ENCODE measurements at regions not wholly inside any gene's neighbourhood (a gene's known extent, or its start where the extent isn't known, plus 50 kb on each side); places are given as distances from the start of the nearest gene placed in this dataset.

DNA sequence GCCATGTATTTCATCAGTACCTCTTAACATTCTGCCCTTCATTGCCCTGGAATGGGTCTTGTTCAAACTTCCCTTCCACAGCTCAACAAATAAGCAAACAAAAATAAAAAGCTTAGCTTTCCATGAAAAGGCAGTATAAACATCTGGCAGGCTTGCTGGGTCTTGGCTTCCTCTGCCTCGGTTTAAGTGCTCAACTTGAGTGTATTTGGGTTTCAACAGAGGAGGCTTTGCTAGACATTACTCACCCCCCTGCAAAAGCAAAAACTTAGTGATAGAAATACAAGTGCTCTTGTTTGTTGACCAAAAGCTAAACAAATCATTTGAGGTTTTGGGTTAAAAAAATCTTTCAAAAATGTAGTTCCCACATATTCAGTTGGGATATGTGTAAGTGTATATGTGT, 518.5 kb downstream of the PLPP3 start:
- DNase-seq, result no peak

- no peak for DNase-seq
Observed at GRCh38 chr1:56057466-56058405, 521.6 kb downstream of the PLPP3 start.

DNA sequence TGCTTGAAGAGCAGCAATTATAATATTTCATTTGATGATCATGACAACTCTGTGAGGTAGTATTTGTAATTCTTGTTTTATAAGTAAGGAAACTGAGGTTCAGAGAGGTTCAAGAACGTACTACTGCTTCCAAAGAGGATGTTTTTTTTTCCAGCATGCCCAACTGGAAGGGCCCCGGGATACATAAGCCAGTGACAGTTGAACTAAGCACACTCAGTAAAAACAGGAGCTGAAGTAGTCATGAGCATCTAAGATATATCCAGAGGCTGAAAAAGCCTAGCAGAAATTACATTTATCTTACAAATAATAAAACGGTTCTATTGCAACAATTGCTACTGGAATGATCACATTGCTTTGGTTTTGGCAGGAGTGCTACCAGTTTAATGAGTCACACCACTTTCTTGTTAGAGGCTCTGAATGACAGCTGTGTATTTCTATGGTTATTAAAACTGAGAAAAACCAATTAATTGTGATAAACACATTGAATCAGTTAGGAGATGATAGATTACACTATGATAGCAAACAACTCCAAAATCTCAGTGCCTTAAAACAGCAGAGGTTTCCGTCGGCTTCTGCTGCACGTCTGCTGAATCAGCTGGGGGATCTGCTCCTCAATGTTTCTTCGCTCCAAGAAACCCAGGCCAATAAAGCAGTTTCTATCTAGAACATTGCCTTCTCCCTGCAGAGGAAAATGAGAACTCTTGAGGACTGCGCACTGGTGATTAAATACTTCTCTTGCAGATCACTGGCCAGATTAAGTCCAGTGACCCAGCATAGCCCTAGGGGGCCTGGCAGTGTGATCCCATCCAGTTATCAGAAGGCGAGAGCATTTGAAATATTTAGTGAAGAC, 522.7 kb downstream of the PLPP3 start:
- no peak for DNase-seq

DNA sequence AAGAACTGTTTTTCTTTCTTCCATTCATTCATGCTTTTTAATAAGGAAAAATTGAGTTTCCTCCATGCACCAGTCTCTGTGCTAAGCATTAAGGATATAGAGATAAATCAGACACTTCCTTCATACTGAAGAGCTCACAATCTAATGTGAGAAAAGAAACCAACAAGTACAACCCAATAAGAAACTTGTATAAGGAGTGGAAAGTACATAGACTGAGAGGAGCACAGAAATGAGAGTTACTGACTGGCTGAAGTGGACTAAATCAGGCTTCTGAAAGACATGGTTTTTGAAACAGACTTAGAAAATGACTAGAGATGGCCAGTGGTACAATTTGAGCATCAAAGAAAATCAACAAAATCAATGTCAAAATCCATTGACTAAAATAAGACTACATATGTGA, 524.4 kb downstream of the PLPP3 start:
- DNase-seq, result no peak

DNA sequence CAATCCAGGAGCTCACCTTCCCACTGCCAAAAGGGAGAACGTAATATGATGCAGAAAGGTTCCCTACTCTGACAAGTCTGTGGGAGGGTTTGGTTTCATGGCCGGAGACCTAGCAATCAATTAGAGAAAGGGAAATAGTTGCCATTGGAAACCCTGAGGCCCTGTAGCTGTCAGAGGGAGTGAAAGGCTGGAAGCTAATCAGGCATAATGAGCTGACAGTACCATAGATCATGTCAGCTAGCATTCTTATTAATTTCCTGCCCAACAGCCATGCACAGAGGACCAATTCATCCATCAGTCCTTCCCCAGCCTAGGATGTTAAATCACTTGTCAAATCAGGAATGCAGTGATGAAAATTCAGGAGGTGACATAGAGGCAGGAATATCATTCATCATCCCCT, 527.3 kb downstream of the PLPP3 start:
- DNase-seq, result no peak

GRCh38 chr1:56050911-56051310, 528.5 kb downstream of the PLPP3 start:
- DNase-seq, result no peak

DNA sequence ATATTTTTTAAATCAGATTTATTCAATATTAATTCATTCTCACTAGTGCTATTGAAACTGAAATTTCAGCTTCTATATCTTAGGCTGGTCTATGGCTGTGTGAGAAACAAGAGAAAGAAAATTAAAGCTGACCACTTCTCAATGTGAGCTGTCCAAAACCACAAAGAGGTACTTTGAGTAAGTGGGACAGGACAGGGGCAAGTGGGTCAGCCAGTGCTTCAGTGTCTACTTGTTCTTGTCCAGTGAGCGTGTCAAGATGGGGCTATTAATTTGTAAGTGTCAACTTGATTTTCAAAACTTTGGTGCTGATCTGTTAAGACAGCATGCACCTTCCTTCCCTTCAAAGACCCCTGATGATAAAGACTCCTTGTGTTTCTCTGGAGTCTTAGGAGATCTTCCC, 533.9 kb downstream of the PLPP3 start:
- no peak for DNase-seq

- DNase-seq, result no peak
Observed at GRCh38 chr1:56045062-56045461, 534.3 kb downstream of the PLPP3 start.

- no peak for DNase-seq
Observed at GRCh38 chr1:56036479-56036878, 542.9 kb downstream of the PLPP3 start.

- DNase-seq, result no peak
Observed at GRCh38 chr1:56034847-56035481, 544.4 kb downstream of the PLPP3 start.

- no peak for DNase-seq
Observed at GRCh38 chr1:56034222-56034621, 545.1 kb downstream of the PLPP3 start.

DNA sequence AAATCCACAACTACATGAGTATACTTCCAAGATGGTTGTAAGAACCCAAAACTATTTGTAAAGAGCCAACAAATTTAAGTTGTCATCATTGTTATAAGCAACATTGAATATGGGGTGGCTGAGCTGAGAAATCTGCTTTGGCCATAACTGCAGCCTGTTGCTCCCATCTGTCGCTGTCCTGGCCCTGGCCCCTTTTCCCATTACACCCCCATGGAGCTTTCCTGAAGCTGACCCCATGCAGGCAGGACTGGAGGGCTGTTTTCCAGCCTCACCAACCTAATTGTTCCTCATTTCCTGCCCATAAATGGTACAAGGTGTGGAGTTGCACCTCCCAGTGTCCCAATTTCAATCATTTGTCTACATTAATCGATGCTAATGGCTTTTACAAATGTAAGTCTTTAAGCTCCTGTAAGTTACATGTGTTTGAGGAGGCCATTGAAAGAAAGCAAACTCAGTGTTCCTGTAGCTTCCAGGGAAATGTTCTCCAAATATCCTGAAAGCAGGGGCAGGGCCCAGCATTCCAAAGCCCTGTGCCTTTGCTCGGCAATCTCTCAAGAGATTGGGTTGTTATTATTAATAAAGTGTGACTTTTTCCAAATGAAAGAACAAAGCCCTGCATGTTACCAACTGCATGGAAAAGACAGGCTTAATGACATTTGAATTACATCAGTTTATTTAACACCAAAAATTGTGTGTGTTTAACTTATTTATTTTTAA, 545.9 kb downstream of the PLPP3 start:
- DNase-seq, result no peak

DNA sequence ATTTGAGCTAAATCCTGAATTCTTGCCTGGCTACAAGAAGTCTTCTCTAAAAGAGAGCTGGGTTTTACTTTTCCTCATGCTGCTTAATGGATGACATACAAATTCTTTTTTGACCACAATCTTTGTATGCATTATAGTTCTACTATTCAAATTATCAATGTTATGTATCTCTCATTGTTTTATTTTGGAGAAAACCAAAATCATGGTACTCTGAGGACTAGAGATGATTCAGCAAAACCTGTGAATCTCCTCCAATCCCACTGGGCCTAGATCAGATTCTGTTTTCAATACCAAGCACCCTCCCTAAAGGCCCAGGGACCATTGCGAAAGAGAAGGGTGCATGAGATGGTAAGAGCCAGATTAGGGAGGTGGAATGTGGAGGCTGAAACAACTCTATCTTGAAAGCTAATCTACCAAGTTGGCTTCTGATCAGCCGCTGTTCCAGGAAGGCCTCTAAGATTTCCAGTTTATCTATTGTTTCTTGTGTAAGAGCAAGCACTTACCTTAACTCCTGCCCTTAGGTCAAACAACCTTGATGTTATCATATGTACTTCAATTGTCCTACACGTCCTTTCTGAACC, 547.2 kb downstream of the PLPP3 start:
- peak; percentile 93 for DNase-seq

- no peak for DNase-seq
Observed at GRCh38 chr1:56031001-56031400, 548.4 kb downstream of the PLPP3 start.

DNA sequence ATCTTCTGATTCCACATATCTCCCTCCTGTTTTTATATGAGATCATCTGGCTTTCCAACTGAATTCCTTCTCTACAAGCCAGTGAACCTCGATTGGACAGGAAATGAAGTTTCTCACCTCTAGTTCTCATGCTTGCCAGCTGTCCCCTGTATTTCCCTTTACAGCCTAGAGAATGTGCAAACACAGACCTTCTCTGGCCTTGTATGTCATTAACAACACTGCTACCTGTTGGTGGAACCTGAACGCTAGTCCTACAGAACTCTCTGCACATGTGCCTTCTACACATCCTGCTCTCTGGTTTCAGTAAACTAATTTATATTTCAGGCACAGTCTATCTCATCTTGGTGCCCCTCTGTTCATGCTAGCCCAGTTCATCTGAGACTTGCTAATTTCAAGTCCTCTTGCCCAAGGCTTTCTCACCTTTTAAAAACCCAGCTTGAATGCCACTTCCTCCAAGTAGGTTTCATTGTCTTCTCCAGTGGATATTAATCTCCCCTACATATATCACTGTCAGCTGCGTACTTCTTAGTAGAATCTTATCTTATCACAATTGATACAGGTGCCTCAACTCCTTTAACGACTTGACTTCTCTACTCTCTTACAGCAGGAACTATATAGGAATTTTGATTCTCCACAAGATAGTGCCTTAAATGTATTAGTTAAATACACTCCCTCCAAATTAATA, 549.9 kb downstream of the PLPP3 start:
- no peak for DNase-seq

- DNase-seq, result no peak
Observed at GRCh38 chr1:56028911-56029310, 550.5 kb downstream of the PLPP3 start.

DNA sequence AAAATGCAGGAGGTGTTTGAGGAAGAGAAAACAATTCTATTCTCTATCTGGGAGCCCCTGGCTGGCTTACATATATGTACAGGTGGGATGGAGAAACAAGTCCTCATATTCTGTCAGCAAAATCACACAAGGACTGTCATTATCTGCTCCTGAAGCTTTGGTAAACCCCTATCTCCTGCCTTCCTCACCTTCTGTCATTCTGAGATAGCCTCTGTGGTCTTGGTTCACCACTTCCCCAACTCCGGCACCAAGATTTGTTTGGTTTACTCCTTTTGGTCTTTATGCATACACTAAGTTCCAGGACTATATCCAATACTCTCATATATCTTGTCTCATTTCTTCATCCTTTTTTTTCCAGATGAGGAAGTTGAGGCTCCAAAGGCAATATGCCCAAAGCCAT, 551.1 kb downstream of the PLPP3 start:
- DNase-seq, result no peak

DNA sequence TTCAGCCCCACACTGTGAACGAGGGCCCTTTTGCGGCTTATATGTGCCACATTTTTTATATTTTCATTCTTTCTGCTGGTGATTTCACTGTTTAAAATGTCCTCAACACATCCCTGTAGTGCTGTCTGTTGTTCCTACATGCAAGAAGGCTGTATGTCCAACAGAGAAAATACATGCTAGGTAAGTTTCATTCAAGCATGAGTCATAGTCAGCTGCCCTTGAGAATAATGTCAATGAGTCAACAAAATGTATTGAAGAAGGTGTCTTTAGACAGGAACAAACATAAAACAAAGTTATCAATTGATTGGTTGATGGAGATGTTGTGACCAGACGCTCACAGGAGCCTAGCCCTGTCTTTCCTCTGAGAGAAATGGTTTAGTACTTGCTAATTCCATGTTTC, 553.4 kb downstream of the PLPP3 start:
- no peak for DNase-seq

DNA sequence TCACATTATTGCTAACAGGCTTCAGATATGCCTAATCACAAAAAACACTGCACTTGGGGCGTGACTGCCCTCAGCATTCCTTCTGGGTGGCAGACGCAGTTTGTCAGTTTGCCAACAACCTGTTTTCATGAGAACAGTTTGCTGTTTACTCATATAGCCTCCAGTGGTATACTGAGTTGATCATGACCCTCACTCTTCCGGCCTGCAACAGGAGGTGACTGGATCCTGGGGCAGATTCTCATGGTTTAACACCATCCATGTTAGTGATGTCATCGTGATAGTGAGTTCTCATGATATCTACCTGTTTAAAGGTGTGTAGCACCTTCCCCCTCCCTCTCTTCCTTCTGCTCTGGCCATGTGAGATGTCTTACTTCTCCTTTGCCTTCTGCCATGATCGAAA, 555.2 kb downstream of the PLPP3 start:
- DNase-seq, result no peak

GRCh38 chr1:56019922-56020321, 559.4 kb downstream of the PLPP3 start:
- DNase-seq, result no peak

GRCh38 chr1:56019472-56019871, 559.9 kb downstream of the PLPP3 start:
- DNase-seq, result no peak

DNA sequence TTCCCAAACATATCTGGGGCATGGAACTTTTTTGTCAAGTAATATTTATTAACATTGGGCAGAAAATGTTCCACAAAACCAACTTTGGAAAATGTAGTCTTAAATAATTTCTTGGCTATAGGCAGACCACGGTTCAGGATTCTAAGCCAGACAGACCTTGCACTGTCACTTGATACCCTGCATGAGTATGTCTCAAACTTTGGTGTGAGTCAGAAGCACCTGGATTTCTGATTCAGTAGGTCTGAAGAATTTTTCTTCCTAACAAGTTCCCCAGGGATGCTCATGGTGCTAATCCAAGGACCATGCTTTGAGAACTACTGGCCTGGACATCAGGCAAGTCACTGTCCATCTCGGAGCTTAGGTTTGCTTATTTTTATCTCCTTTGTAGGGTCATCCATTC, 562.0 kb downstream of the PLPP3 start:
- DNase-seq, result no peak
